Activated CD4-positive, alpha-beta memory T cell treated with anti-CD3 and anti-CD28 coated beads for 36 hours (primary cell): ENCODE measurements at regions not wholly inside any gene's neighbourhood (a gene's known extent, or its start where the extent isn't known, plus 50 kb on each side); places are given as distances from the start of the nearest gene placed in this dataset.

Experiments used
- CTCF ChIA-PET: fragments of 350-600 bp; sonication (Branson Sonifier 250); formaldehyde crosslinking; loops from one replicate; lab custom pipeline; 2021; ENCODE audit warnings: antibody characterized with exemption, inconsistent platforms; lab: Charles Lee
- POLR2A ChIA-PET: fragments of 350-600 bp; sonication (Branson Sonifier 250); formaldehyde crosslinking; loops from one replicate; lab custom pipeline; 2021; ENCODE audit warnings: antibody characterized with exemption; lab: Charles Lee
- DNase-seq: peaks from one replicate; pipeline ENCODE4 v3.0.0-alpha.2; 2020
- H3K27ac Mint-ChIP-seq: one replicate; pipeline ENCODE4 v1.8.0; 2021; ENCODE audit warnings: mixed read lengths
- H3K27me3 Mint-ChIP-seq: one replicate; pipeline ENCODE4 v1.8.0; 2021; ENCODE audit warnings: mixed read lengths
- H3K36me3 Mint-ChIP-seq: one replicate; pipeline ENCODE4 v1.8.0; 2021; ENCODE audit warnings: mixed read lengths
- H3K4me1 Mint-ChIP-seq: one replicate; pipeline ENCODE4 v1.8.0; 2021; ENCODE audit warnings: low read depth, mixed read lengths
- H3K4me3 Mint-ChIP-seq: one replicate; pipeline ENCODE4 v1.8.0; 2021; ENCODE audit warnings: mild to moderate bottlenecking, mixed read lengths
- H3K9me3 Mint-ChIP-seq: one replicate; pipeline ENCODE4 v1.8.0; 2021; ENCODE audit warnings: mixed read lengths
- intact Hi-C: fragments of 100-400 bp; cut with micrococcal nuclease; formaldehyde crosslinking; loops from one replicate; pipeline ENCODE4 v1.15.1; 2023

DNA sequence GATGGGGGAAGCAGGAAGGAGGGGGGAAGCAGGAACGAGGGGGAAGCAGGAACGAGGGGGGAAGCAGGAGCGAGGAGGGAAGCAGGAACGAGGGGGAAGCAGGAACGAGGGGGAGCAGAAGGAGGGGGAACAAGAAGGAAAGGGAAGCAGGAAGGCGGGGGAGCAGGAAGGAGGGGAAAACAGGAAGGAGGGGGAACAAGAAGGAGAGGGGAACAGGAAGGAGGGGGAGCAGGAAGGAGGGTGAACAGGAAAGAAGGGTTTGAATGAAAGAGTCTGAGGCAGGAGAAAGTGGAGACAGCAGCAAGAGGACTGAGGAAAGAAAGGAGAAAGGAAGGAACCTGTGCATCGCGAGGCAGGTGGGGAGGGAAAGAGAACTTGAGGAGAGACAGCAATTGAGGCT is 256.6 kb downstream of the PTEN start:
- no peak for DNase-seq
- no peak overlapping the region for H3K4me3 Mint-ChIP-seq
- peaks cover 8% of the 10 kb centered on the region for H3K4me1 Mint-ChIP-seq
- no peak overlapping the region for H3K27ac Mint-ChIP-seq
- CTCF ChIA-PET, result no interaction called here
- no peaks in the 10 kb centered on the region for H3K36me3 Mint-ChIP-seq
- H3K27me3 Mint-ChIP-seq, result peaks cover 6% of the 10 kb centered on the region
- no peaks in the 10 kb centered on the region for H3K9me3 Mint-ChIP-seq
- intact Hi-C loops, result no loop called here
- POLR2A ChIA-PET, result no interaction called here

GRCh38 chr10:88120599-88121333 is 257.3 kb downstream of the PTEN start:
- peaks cover 8% of the 10 kb centered on the region for H3K4me1 Mint-ChIP-seq
- H3K27ac Mint-ChIP-seq, result no peak overlapping the region
- peaks cover 6% of the 10 kb centered on the region for H3K27me3 Mint-ChIP-seq
- no peaks in the 10 kb centered on the region for H3K9me3 Mint-ChIP-seq
- no peak overlapping the region for H3K4me3 Mint-ChIP-seq
- POLR2A ChIA-PET, result no interaction called here
- DNase-seq, result no peak
- intact Hi-C loops, result no loop called here
- CTCF ChIA-PET, result interaction anchor here (1.2 kb wide), 1 partner anchor 151 kb away, joined by 3 read pairs; no protein-coding TSS in a partner anchor
- no peaks in the 10 kb centered on the region for H3K36me3 Mint-ChIP-seq

DNA sequence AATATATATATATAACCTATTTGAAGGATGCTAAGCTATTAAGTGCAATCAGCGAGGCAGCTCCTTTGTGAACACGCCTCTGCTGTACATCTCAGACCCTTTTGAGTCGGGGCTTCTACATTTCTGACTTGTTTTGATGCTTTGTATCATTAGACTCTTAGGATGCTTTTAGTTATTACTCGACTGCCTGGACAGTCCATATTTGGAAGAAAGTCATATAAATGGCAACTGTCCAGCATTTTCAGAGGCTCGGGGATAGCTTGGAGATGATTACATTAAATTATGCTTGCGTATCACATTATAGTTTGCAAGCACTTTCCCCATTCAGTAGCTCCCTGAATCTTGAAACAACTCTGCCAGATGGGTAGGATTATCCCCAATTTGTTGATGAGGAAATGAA is 257.9 kb downstream of the PTEN start:
- CTCF ChIA-PET, result interaction anchor here (1.2 kb wide), 1 partner anchor 150 kb away, joined by 3 read pairs; no protein-coding TSS in a partner anchor

GRCh38 chr10:88122145-88122544 is 258.7 kb downstream of the PTEN start:
- no peak for DNase-seq
- peaks cover 11% of the 10 kb centered on the region for H3K4me1 Mint-ChIP-seq
- POLR2A ChIA-PET, result interaction anchor here (0.6 kb wide), 1 partner anchor 11 kb away, joined by 3 read pairs; no protein-coding TSS in a partner anchor
- no peak overlapping the region for H3K27ac Mint-ChIP-seq
- no peaks in the 10 kb centered on the region for H3K36me3 Mint-ChIP-seq
- intact Hi-C loops, result no loop called here
- no peaks in the 10 kb centered on the region for H3K9me3 Mint-ChIP-seq
- peaks cover 6% of the 10 kb centered on the region for H3K27me3 Mint-ChIP-seq
- no peak overlapping the region for H3K4me3 Mint-ChIP-seq
- CTCF ChIA-PET, result interaction anchor here (1.2 kb wide), 1 partner anchor 259 kb away, joined by 3 read pairs; no protein-coding TSS in a partner anchor

More for the DNA sequence above, 257.9 kb downstream of the PTEN start:
- intact Hi-C loops, result no loop called here
- H3K9me3 Mint-ChIP-seq, result no peaks in the 10 kb centered on the region
- H3K4me3 Mint-ChIP-seq, result no peak overlapping the region
- H3K27ac Mint-ChIP-seq, result no peak overlapping the region
- H3K36me3 Mint-ChIP-seq, result no peaks in the 10 kb centered on the region
- no peak for DNase-seq
- peaks cover 8% of the 10 kb centered on the region for H3K4me1 Mint-ChIP-seq
- POLR2A ChIA-PET, result no interaction called here
- peaks cover 6% of the 10 kb centered on the region for H3K27me3 Mint-ChIP-seq

GRCh38 chr10:88122576-88122975 is 259.2 kb downstream of the PTEN start:
- ChIA-PET CTCF (interaction anchor here (1.2 kb wide), 1 partner anchor 260 kb away, joined by 3 read pairs; no protein-coding TSS in a partner anchor), POLR2A (no interaction called here)
- no peaks in the 10 kb centered on the region for H3K9me3 Mint-ChIP-seq
- H3K4me1 Mint-ChIP-seq, result peaks cover 11% of the 10 kb centered on the region
- intact Hi-C loops, result no loop called here
- H3K27ac Mint-ChIP-seq, result no peak overlapping the region
- peaks cover 6% of the 10 kb centered on the region for H3K27me3 Mint-ChIP-seq
- DNase-seq, result no peak
- H3K4me3 Mint-ChIP-seq, result no peak overlapping the region
- no peaks in the 10 kb centered on the region for H3K36me3 Mint-ChIP-seq

DNA sequence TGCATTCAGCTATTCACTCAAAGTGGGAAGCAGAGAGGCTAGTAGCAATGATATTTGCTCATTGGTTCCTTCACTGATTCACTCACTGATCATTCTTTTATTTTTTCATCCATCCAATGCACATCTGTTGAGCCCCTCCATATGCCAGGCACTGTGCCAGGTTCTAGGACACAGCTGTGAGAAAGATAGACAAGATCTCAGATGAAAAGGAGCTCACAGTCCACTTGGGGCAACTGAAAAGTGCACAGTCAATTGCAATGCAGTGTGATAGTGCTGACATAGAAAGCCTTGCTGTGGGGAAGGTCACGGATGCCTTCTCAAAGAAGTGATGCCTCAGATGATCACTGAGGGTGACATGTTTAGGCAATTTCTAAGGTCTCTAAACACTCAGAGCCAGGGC is 262.3 kb downstream of the PTEN start:
- no peak overlapping the region for H3K27ac Mint-ChIP-seq
- DNase-seq, result no peak
- H3K4me1 Mint-ChIP-seq, result peaks cover 4% of the 10 kb centered on the region
- H3K27me3 Mint-ChIP-seq, result peaks cover 6% of the 10 kb centered on the region
- no peak overlapping the region for H3K4me3 Mint-ChIP-seq
- H3K36me3 Mint-ChIP-seq, result no peaks in the 10 kb centered on the region
- POLR2A ChIA-PET, result no interaction called here
- intact Hi-C loops, result no loop called here
- CTCF ChIA-PET, result interaction anchor here (0.9 kb wide), 1 partner anchor 9 kb away, joined by 3 read pairs; no protein-coding TSS in a partner anchor
- H3K9me3 Mint-ChIP-seq, result no peaks in the 10 kb centered on the region

DNA sequence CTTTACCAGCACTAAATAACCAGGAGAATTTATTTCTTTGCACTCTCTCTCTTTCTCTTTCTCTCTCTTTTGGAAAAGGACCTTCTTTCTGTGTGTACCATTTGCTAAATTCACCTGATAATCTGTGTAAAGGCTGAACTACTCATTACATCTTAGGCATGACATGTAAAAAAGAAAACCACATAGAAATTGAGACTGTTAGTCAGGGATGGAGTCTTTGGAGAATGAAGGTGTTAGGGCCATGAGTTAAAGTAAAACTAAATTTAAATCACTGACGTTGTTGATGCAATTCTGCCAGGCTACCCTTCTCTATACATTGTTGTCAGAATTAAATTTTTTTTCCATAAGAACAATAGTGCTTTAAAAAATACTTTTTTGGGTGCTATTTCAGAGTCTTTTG is 263.3 kb downstream of the PTEN start:
- ChIA-PET CTCF (no interaction called here), POLR2A (no interaction called here)
- Mint-ChIP-seq H3K36me3 (no peaks in the 10 kb centered on the region), H3K9me3 (no peaks in the 10 kb centered on the region), H3K27ac (no peak overlapping the region), H3K4me3 (no peak overlapping the region), H3K27me3 (peaks cover 6% of the 10 kb centered on the region), H3K4me1 (peaks cover 3% of the 10 kb centered on the region)
- DNase-seq, result no peak
- intact Hi-C loops, result no loop called here

GRCh38 chr10:88127269-88127668 is 263.8 kb downstream of the PTEN start:
- no peak overlapping the region for H3K4me3 Mint-ChIP-seq
- POLR2A ChIA-PET, result no interaction called here

DNA sequence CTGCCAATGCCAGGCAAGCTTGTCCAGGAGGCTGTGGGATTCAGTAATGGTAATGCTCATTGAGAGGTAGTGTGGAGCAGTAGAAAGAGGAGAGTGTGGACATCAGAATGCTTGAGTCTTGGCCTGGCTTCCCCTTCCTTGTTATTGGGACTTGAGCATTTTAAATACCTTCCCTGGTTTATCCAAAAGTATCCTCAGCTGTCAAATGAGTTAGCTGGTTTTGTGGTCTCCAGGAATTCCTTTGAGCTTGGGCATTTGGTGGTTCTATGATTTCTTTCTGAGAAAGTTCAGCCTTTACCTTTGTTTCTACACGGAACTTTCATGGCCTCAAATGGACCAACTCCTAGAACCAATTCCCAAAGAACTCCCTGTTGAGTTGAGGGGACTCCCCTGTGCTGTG is 264.3 kb downstream of the PTEN start:
- H3K27me3 Mint-ChIP-seq, result peaks cover 6% of the 10 kb centered on the region
- H3K9me3 Mint-ChIP-seq, result no peaks in the 10 kb centered on the region
- H3K4me1 Mint-ChIP-seq, result peaks cover 3% of the 10 kb centered on the region
- CTCF ChIA-PET, result no interaction called here
- no peak overlapping the region for H3K27ac Mint-ChIP-seq
- H3K4me3 Mint-ChIP-seq, result no peak overlapping the region
- intact Hi-C loops, result no loop called here
- H3K36me3 Mint-ChIP-seq, result no peaks in the 10 kb centered on the region
- POLR2A ChIA-PET, result no interaction called here
- no peak for DNase-seq

More at GRCh38 chr10:88127269-88127668, 263.8 kb downstream of the PTEN start:
- DNase-seq, result no peak
- Mint-ChIP-seq H3K27ac (no peak overlapping the region), H3K36me3 (no peaks in the 10 kb centered on the region), H3K9me3 (no peaks in the 10 kb centered on the region), H3K27me3 (peaks cover 6% of the 10 kb centered on the region), H3K4me1 (peaks cover 3% of the 10 kb centered on the region)
- intact Hi-C loops, result no loop called here
- CTCF ChIA-PET, result no interaction called here

DNA sequence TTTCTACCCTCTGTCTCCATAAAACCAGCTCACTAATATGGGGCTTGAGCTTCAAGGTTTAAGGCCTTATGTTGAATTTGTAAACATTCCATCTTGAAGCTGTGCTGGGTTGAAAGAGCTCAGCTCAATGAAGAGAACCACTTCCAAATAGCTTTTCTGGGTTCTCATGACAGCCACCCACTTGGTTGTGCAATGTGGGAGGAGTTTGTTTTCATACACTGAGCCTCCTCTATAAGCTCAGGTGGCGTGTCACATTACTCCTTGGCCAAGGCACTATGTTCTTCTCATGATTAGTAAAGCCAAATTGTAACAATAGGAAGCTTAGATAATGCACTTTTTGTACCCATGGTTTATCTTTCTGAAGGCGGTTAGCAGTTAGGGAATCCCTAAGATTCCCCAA is 265.6 kb downstream of the PTEN start:
- no peak overlapping the region for H3K27ac Mint-ChIP-seq
- H3K27me3 Mint-ChIP-seq, result peaks cover under 1% of the 10 kb centered on the region
- no peaks in the 10 kb centered on the region for H3K36me3 Mint-ChIP-seq
- ChIA-PET CTCF (interaction anchor here (1.0 kb wide), 1 partner anchor 261 kb away, joined by 3 read pairs; no protein-coding TSS in a partner anchor), POLR2A (no interaction called here)
- no peak for DNase-seq
- intact Hi-C loops, result no loop called here
- no peak overlapping the region for H3K4me3 Mint-ChIP-seq
- H3K9me3 Mint-ChIP-seq, result no peaks in the 10 kb centered on the region
- H3K4me1 Mint-ChIP-seq, result peaks cover 3% of the 10 kb centered on the region

GRCh38 chr10:88130912-88131311 is 267.5 kb downstream of the PTEN start:
- Mint-ChIP-seq H3K36me3 (no peaks in the 10 kb centered on the region), H3K27ac (no peak overlapping the region), H3K4me1 (peaks cover 3% of the 10 kb centered on the region), H3K4me3 (no peak overlapping the region), H3K9me3 (no peaks in the 10 kb centered on the region), H3K27me3 (no peaks in the 10 kb centered on the region)
- ChIA-PET POLR2A (no interaction called here), CTCF (no interaction called here)
- intact Hi-C loops, result no loop called here
- DNase-seq, result no peak

- no peak overlapping the region for H3K4me3 Mint-ChIP-seq
- H3K27me3 Mint-ChIP-seq, result no peaks in the 10 kb centered on the region
- POLR2A ChIA-PET, result no interaction called here
- H3K36me3 Mint-ChIP-seq, result no peaks in the 10 kb centered on the region
- no peaks in the 10 kb centered on the region for H3K9me3 Mint-ChIP-seq
- peaks cover 1% of the 10 kb centered on the region for H3K4me1 Mint-ChIP-seq
- CTCF ChIA-PET, result interaction anchor here (0.7 kb wide), 1 partner anchor 257 kb away, joined by 3 read pairs; no protein-coding TSS in a partner anchor
- DNase-seq, result no peak
- intact Hi-C loops, result no loop called here
- no peak overlapping the region for H3K27ac Mint-ChIP-seq
Observed at GRCh38 chr10:88131511-88132139, 268.2 kb downstream of the PTEN start.
